ENCODE measurements at regions not wholly inside any gene's neighbourhood (a gene's known extent, or its start where the extent isn't known, plus 50 kb on each side); places are given as distances from the start of the nearest gene placed in this dataset.

- Histone ChIP-seq H3K9me3 (replicated peaks in 1 of 2; ENCODE audit: control insufficient read depth in 1 of 2, insufficient read depth in 1 of 2, low read length in 2 of 2) (no peaks in the 10 kb centered on the region), H3K9ac (ENCODE audit: insufficient read depth, low read length, poor library complexity, severe bottlenecking) (no peak overlapping the region), H3K4me3 (replicated peaks in 1 of 3; ENCODE audit: low read depth in 2 of 3, low read length in 3 of 3) (no peak overlapping the region), H4K20me1 (ENCODE audit: insufficient read depth, low read length) (no peaks in the 10 kb centered on the region), H3K4me2 (replicated peaks; ENCODE audit: extremely low read depth, low read length, poor library complexity, severe bottlenecking) (no peak overlapping the region), H2AFZ (ENCODE audit: insufficient read depth, low read depth, low read length, poor library complexity, severe bottlenecking) (no peak overlapping the region), H3K27ac (ENCODE audit: low read depth in 1 of 2, low read length in 2 of 2) (no peak overlapping the region), H3K79me2 (ENCODE audit: insufficient read depth, low read length) (no peaks in the 10 kb centered on the region), H3K27me3 (ENCODE audit: control insufficient read depth in 2 of 2, insufficient read depth in 2 of 2, low read length in 2 of 2) (no peaks in the 10 kb centered on the region), H3K4me1 (ENCODE audit: control insufficient read depth in 1 of 2, insufficient read depth in 2 of 2, low read length in 2 of 2) (no peaks in the 10 kb centered on the region), H3K36me3 (replicated peaks in 1 of 2; ENCODE audit: control insufficient read depth in 1 of 2, insufficient read depth in 2 of 2, low read length in 2 of 2) (no peaks in the 10 kb centered on the region)
- intact Hi-C loops (cut with micrococcal nuclease): no loop called here
- Mint-ChIP-seq H3K36me3 (no peaks in the 10 kb centered on the region), H3K27me3 (ENCODE audit: low read depth in 3 of 3) (peaks cover 0 to 2% (median 0%) of the 10 kb centered on the region in 3 donors), H3K9me3 (peaks cover 0 to 10% (median 2%) of the 10 kb centered on the region in 7 donors), H3K4me3 (no peak overlapping the region), H3K4me1 (no peaks in the 10 kb centered on the region), H3K27ac (no peak overlapping the region)
- 80% methylated on average over 2 of the region's 5 CpGs for WGBS (ENCODE audit: insufficient coverage)
- TF ChIP-seq, protein P1, sequence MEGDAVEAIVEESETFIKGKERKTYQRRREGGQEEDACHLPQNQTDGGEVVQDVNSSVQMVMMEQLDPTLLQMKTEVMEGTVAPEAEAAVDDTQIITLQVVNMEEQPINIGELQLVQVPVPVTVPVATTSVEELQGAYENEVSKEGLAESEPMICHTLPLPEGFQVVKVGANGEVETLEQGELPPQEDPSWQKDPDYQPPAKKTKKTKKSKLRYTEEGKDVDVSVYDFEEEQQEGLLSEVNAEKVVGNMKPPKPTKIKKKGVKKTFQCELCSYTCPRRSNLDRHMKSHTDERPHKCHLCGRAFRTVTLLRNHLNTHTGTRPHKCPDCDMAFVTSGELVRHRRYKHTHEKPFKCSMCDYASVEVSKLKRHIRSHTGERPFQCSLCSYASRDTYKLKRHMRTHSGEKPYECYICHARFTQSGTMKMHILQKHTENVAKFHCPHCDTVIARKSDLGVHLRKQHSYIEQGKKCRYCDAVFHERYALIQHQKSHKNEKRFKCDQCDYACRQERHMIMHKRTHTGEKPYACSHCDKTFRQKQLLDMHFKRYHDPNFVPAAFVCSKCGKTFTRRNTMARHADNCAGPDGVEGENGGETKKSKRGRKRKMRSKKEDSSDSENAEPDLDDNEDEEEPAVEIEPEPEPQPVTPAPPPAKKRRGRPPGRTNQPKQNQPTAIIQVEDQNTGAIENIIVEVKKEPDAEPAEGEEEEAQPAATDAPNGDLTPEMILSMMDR (IDR thresholded peaks at IDR 0.05): no peak
- no peak for DNase-seq
These were observed 416.4 kb upstream of the IRX1 start for GRCh38 chr5:3179220-3179619.

GRCh38 chr5:3177338-3177737 is 418.3 kb upstream of the IRX1 start:
- intact Hi-C loops (cut with micrococcal nuclease): no loop called here
- no peaks in the 10 kb centered on the region for H3K36me3 Mint-ChIP-seq
- no peak overlapping the region for H3K4me2 ChIP-seq (replicated peaks; ENCODE audit: extremely low read depth, low read length, poor library complexity, severe bottlenecking)
- TF ChIP-seq, protein P1 (IDR thresholded peaks at IDR 0.05): no peak
- H3K4me3 ChIP-seq (replicated peaks in 1 of 3; ENCODE audit: low read depth in 2 of 3, low read length in 3 of 3): no peak overlapping the region
- H3K27ac Mint-ChIP-seq: no peak overlapping the region
- no peaks in the 10 kb centered on the region for H3K27me3 ChIP-seq (ENCODE audit: control insufficient read depth in 2 of 2, insufficient read depth in 2 of 2, low read length in 2 of 2)
- H3K27me3 Mint-ChIP-seq (ENCODE audit: low read depth in 3 of 3): peaks cover 0 to 2% (median 0%) of the 10 kb centered on the region in 3 donors
- H3K4me1 Mint-ChIP-seq: no peaks in the 10 kb centered on the region
- 97% methylated on average over 15 of the region's 15 CpGs for WGBS (ENCODE audit: insufficient coverage)
- H4K20me1 ChIP-seq (ENCODE audit: insufficient read depth, low read length): no peaks in the 10 kb centered on the region
- no peak overlapping the region for H3K4me3 Mint-ChIP-seq
- H3K79me2 ChIP-seq (ENCODE audit: insufficient read depth, low read length): no peaks in the 10 kb centered on the region
- H3K9ac ChIP-seq (ENCODE audit: insufficient read depth, low read length, poor library complexity, severe bottlenecking): no peak overlapping the region
- H3K9me3 ChIP-seq (replicated peaks in 1 of 2; ENCODE audit: control insufficient read depth in 1 of 2, insufficient read depth in 1 of 2, low read length in 2 of 2): no peaks in the 10 kb centered on the region
- no peak overlapping the region for H3K27ac ChIP-seq (ENCODE audit: low read depth in 1 of 2, low read length in 2 of 2)
- H3K36me3 ChIP-seq (replicated peaks in 1 of 2; ENCODE audit: control insufficient read depth in 1 of 2, insufficient read depth in 2 of 2, low read length in 2 of 2): no peaks in the 10 kb centered on the region
- DNase-seq: no peak
- H2AFZ ChIP-seq (ENCODE audit: insufficient read depth, low read depth, low read length, poor library complexity, severe bottlenecking): no peak overlapping the region
- H3K4me1 ChIP-seq (ENCODE audit: control insufficient read depth in 1 of 2, insufficient read depth in 2 of 2, low read length in 2 of 2): no peaks in the 10 kb centered on the region
- peaks cover 0 to 13% (median 2%) of the 10 kb centered on the region in 7 donors for H3K9me3 Mint-ChIP-seq
